ENCODE measurements at regions not wholly inside any gene's neighbourhood (a gene's known extent, or its start where the extent isn't known, plus 50 kb on each side); places are given as distances from the start of the nearest gene placed in this dataset.

DNA sequence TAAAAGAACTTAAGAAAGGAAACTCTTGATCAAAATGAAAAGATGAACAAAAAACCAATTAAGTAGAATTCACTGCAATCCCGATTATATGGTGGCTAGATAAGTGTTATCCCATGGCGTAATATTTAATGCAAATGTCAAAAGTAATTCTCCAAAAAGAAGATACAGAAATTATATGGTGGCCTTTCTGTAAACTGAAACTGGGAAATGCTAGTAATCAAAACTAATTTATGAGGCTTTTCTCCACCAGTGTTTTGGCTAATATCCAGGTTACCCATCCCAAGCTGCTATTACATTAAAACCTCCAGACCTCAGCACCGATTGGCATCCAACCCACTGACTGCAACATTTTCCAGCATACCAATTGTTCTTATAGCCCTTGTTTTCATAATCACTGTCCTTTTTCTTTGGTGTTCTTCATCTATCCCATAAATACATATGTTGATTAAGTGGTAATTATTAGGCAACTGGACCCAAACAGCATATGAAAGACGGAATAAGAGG, 77.2 kb upstream of the TNRC6A start:
- no peak for TF ChIP-seq POLR2A (IDR thresholded peaks at IDR 0.05; ENCODE audit: low read length)
- TF ChIP-seq HES2 (IDR thresholded peaks at IDR 0.05) = no peak
- TF ChIP-seq, protein P1, sequence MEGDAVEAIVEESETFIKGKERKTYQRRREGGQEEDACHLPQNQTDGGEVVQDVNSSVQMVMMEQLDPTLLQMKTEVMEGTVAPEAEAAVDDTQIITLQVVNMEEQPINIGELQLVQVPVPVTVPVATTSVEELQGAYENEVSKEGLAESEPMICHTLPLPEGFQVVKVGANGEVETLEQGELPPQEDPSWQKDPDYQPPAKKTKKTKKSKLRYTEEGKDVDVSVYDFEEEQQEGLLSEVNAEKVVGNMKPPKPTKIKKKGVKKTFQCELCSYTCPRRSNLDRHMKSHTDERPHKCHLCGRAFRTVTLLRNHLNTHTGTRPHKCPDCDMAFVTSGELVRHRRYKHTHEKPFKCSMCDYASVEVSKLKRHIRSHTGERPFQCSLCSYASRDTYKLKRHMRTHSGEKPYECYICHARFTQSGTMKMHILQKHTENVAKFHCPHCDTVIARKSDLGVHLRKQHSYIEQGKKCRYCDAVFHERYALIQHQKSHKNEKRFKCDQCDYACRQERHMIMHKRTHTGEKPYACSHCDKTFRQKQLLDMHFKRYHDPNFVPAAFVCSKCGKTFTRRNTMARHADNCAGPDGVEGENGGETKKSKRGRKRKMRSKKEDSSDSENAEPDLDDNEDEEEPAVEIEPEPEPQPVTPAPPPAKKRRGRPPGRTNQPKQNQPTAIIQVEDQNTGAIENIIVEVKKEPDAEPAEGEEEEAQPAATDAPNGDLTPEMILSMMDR (IDR thresholded peaks at IDR 0.05) = no peak
- no peak for TF ChIP-seq HEYL (CRISPR knock-in tag; IDR thresholded peaks at IDR 0.05)
- no peak for TF ChIP-seq E2F6 (IDR thresholded peaks at IDR 0.05; ENCODE audit: borderline replicate concordance, low read depth)
- TF ChIP-seq REST (IDR thresholded peaks at IDR 0.05) = no peak
- TF ChIP-seq ZFP36 (IDR thresholded peaks at IDR 0.05; ENCODE audit: borderline replicate concordance, partially characterized antibody) = no peak
- no peak for TF ChIP-seq PHF8 (IDR thresholded peaks at IDR 0.05; ENCODE audit: borderline replicate concordance, low read depth)
- TF ChIP-seq, protein P2, sequence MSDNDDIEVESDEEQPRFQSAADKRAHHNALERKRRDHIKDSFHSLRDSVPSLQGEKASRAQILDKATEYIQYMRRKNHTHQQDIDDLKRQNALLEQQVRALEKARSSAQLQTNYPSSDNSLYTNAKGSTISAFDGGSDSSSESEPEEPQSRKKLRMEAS (IDR thresholded peaks at IDR 0.05) = no peak
